ENCODE measurements at regions not wholly inside any gene's neighbourhood (a gene's known extent, or its start where the extent isn't known, plus 50 kb on each side); places are given as distances from the start of the nearest gene placed in this dataset.

DNA sequence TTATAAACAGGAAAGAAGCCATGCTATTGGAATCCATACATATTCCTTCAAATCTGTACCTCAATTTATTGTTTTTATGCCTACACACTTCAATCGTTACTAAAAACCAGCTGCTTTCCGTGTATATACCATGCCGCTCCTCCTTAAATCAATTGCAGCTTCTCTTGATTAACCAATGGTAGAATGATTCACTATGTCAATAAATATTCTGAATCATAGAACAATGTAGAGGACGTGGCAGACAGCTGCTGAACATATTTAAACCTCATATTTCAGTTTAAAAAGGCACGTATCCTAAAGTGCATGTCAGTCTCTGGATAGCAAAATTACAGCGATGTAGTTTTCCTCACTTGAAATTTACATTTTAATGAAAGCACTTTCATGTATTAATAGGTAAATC lies 100.4 kb downstream of the MRPL39 start:
- TF ChIP-seq, protein P1, sequence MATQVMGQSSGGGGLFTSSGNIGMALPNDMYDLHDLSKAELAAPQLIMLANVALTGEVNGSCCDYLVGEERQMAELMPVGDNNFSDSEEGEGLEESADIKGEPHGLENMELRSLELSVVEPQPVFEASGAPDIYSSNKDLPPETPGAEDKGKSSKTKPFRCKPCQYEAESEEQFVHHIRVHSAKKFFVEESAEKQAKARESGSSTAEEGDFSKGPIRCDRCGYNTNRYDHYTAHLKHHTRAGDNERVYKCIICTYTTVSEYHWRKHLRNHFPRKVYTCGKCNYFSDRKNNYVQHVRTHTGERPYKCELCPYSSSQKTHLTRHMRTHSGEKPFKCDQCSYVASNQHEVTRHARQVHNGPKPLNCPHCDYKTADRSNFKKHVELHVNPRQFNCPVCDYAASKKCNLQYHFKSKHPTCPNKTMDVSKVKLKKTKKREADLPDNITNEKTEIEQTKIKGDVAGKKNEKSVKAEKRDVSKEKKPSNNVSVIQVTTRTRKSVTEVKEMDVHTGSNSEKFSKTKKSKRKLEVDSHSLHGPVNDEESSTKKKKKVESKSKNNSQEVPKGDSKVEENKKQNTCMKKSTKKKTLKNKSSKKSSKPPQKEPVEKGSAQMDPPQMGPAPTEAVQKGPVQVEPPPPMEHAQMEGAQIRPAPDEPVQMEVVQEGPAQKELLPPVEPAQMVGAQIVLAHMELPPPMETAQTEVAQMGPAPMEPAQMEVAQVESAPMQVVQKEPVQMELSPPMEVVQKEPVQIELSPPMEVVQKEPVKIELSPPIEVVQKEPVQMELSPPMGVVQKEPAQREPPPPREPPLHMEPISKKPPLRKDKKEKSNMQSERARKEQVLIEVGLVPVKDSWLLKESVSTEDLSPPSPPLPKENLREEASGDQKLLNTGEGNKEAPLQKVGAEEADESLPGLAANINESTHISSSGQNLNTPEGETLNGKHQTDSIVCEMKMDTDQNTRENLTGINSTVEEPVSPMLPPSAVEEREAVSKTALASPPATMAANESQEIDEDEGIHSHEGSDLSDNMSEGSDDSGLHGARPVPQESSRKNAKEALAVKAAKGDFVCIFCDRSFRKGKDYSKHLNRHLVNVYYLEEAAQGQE (IDR thresholded peaks at IDR 0.05), result no peak
- TF ChIP-seq RXRA (IDR thresholded peaks at IDR 0.05), result no peak
- TF ChIP-seq, protein P2, sequence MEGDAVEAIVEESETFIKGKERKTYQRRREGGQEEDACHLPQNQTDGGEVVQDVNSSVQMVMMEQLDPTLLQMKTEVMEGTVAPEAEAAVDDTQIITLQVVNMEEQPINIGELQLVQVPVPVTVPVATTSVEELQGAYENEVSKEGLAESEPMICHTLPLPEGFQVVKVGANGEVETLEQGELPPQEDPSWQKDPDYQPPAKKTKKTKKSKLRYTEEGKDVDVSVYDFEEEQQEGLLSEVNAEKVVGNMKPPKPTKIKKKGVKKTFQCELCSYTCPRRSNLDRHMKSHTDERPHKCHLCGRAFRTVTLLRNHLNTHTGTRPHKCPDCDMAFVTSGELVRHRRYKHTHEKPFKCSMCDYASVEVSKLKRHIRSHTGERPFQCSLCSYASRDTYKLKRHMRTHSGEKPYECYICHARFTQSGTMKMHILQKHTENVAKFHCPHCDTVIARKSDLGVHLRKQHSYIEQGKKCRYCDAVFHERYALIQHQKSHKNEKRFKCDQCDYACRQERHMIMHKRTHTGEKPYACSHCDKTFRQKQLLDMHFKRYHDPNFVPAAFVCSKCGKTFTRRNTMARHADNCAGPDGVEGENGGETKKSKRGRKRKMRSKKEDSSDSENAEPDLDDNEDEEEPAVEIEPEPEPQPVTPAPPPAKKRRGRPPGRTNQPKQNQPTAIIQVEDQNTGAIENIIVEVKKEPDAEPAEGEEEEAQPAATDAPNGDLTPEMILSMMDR (IDR thresholded peaks at IDR 0.05; ENCODE audit: low read depth, low read length, missing input control), result no peak
- TF ChIP-seq SP1 (IDR thresholded peaks at IDR 0.05), result no peak
- TF ChIP-seq GABPA (IDR thresholded peaks at IDR 0.05 in 1 of 2, conservative IDR thresholded peaks at IDR 0.05 in 1 of 2), result no peak
- TF ChIP-seq NR2F2 (IDR thresholded peaks at IDR 0.05), result no peak
- no peak for TF ChIP-seq RAD21 (IDR thresholded peaks at IDR 0.05)
- no peak for TF ChIP-seq TAF1 (conservative IDR thresholded peaks at IDR 0.05)
- TF ChIP-seq, protein P3, sequence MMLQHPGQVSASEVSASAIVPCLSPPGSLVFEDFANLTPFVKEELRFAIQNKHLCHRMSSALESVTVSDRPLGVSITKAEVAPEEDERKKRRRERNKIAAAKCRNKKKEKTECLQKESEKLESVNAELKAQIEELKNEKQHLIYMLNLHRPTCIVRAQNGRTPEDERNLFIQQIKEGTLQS (IDR thresholded peaks at IDR 0.05), result no peak
